ENCODE measurements at regions not wholly inside any gene's neighbourhood (a gene's known extent, or its start where the extent isn't known, plus 50 kb on each side); places are given as distances from the start of the nearest gene placed in this dataset.
"Not testable (repeated sequence)": the region's sequence is repeated elsewhere in the genome, so short reads cannot be mapped to it uniquely, and the experiment has no call there.

DNA sequence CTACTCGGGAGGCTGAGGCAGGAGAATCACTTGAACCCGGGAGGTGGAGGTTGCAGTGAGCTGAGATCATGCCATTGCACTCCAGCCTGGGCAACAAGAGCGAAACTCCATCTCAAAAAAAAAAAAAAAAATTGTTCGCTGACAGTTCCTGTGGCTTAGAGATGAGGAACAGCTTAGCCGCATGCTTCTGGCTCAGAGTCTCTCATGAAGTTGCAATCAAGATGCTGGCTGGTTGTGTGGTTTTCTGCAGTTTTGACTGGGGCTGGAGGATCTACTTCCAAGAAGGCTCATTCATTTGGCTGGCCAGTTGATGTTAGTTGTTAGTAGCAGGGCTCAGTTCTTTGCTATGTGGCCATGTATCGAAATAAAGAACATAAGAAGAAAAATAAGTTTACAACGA is 69.9 kb upstream of the TBC1D5 start:
- TF ChIP-seq CTCF (IDR thresholded peaks at IDR 0.05); MXD4 (CRISPR knock-in tag; IDR thresholded peaks at IDR 0.05; ENCODE audit: borderline replicate concordance); ZNF219 (CRISPR knock-in tag; IDR thresholded peaks at IDR 0.05; ENCODE audit: borderline replicate concordance): not testable (repeated sequence)
- TF ChIP-seq, protein P1, sequence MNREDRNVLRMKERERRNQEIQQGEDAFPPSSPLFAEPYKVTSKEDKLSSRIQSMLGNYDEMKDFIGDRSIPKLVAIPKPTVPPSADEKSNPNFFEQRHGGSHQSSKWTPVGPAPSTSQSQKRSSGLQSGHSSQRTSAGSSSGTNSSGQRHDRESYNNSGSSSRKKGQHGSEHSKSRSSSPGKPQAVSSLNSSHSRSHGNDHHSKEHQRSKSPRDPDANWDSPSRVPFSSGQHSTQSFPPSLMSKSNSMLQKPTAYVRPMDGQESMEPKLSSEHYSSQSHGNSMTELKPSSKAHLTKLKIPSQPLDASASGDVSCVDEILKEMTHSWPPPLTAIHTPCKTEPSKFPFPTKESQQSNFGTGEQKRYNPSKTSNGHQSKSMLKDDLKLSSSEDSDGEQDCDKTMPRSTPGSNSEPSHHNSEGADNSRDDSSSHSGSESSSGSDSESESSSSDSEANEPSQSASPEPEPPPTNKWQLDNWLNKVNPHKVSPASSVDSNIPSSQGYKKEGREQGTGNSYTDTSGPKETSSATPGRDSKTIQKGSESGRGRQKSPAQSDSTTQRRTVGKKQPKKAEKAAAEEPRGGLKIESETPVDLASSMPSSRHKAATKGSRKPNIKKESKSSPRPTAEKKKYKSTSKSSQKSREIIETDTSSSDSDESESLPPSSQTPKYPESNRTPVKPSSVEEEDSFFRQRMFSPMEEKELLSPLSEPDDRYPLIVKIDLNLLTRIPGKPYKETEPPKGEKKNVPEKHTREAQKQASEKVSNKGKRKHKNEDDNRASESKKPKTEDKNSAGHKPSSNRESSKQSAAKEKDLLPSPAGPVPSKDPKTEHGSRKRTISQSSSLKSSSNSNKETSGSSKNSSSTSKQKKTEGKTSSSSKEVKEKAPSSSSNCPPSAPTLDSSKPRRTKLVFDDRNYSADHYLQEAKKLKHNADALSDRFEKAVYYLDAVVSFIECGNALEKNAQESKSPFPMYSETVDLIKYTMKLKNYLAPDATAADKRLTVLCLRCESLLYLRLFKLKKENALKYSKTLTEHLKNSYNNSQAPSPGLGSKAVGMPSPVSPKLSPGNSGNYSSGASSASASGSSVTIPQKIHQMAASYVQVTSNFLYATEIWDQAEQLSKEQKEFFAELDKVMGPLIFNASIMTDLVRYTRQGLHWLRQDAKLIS (CRISPR knock-in tag; IDR thresholded peaks at IDR 0.05; ENCODE audit: borderline replicate concordance), result not testable (repeated sequence)

Data from WTC11 (cell line).